ENCODE measurements at regions not wholly inside any gene's neighbourhood (a gene's known extent, or its start where the extent isn't known, plus 50 kb on each side); places are given as distances from the start of the nearest gene placed in this dataset.
A peak's percentile ranks its signal among the peaks of the same experiment; 100 is the strongest.

DNA sequence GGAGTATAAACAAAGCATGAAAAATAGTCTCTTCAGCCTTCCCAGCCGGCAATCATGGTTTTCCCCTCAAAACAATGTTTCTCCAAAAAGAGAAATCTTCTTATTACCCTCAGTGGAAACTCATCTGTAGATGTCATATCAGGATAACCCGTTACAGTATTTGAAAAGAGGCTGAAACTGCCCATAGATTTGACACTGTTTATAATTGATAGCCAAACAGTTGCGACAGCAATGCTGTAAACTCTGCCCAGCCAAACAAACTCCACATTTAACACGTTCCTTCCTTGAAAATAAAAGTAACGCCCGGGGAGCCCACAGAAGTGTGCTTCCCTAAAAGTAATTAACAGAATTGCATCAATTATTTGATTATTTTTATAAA lies 201.3 kb upstream of the FOXN3 start:
- peak overlapping the region; percentile 86 for H3K4me3 ChIP-seq (ENCODE audit: low read depth, low read length)
- peak; percentile 59 for DNase-seq (ENCODE audit: low read depth)
- TF ChIP-seq, protein P1, sequence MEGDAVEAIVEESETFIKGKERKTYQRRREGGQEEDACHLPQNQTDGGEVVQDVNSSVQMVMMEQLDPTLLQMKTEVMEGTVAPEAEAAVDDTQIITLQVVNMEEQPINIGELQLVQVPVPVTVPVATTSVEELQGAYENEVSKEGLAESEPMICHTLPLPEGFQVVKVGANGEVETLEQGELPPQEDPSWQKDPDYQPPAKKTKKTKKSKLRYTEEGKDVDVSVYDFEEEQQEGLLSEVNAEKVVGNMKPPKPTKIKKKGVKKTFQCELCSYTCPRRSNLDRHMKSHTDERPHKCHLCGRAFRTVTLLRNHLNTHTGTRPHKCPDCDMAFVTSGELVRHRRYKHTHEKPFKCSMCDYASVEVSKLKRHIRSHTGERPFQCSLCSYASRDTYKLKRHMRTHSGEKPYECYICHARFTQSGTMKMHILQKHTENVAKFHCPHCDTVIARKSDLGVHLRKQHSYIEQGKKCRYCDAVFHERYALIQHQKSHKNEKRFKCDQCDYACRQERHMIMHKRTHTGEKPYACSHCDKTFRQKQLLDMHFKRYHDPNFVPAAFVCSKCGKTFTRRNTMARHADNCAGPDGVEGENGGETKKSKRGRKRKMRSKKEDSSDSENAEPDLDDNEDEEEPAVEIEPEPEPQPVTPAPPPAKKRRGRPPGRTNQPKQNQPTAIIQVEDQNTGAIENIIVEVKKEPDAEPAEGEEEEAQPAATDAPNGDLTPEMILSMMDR (IDR thresholded peaks at IDR 0.05; ENCODE audit: insufficient read depth, low read depth, low read length), result no peak

DNA sequence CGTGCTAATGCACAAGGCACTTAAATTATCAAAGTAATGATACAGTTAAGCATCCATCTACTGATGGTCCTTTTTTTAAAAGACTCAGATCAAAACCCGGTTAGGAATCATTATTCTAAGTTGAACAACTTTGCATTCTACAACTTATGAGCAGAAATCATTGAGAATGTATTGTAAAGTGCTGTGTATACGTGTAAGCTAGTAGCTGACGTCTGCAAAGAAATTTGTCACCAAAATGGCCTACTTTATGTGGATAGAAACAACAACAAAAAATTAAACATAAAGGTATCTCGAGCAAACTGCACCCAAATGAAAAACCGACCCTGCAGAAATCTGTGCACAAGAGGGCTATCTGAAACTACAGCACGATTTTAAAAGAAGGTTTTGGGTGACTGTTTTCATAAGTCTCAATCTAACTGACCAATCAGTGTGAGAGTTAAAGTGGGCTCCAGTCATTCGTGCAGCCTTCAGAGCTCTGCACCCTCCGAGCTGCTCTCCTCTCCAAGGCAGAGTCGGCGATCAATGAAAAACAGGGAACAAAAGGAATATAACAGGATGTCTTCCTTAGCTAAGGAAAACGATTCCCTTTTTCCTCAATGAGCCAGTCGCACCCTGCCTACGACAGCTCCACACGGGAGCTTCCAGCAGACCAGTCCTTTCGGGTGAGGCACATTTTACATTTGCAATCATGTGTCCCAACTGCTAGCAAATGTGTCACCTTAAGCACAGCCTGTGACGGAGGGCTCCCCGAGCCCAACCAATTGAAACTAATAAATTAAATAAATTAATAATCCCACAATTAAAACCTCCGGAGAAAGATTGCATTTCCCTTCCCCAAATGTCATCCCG lies 200.7 kb upstream of the FOXN3 start:
- TF ChIP-seq, protein P1 (IDR thresholded peaks at IDR 0.05; ENCODE audit: insufficient read depth, low read depth, low read length), result no peak
- peak; percentile 52 for DNase-seq (ENCODE audit: low read depth)
- H3K4me3 ChIP-seq (ENCODE audit: low read depth, low read length), result peak overlapping the region; percentile 86

- DNase-seq (ENCODE audit: low read depth), result peak; percentile 67
- TF ChIP-seq, protein P1 (IDR thresholded peaks at IDR 0.05; ENCODE audit: insufficient read depth, low read depth, low read length), result no peak
- H3K4me3 ChIP-seq (ENCODE audit: low read depth, low read length), result no peak overlapping the region
Observed at GRCh38 chr14:89616852-89617341, 199.9 kb upstream of the FOXN3 start.

GRCh38 chr14:89616425-89616824 lies 199.4 kb upstream of the FOXN3 start:
- no peak overlapping the region for H3K4me3 ChIP-seq (ENCODE audit: low read depth, low read length)
- TF ChIP-seq, protein P1 (IDR thresholded peaks at IDR 0.05; ENCODE audit: insufficient read depth, low read depth, low read length), result no peak
- no peak for DNase-seq (ENCODE audit: low read depth)

- peak; percentile 24 for DNase-seq (ENCODE audit: low read depth)
- no peak overlapping the region for H3K4me3 ChIP-seq (ENCODE audit: low read depth, low read length)
- TF ChIP-seq, protein P1 (IDR thresholded peaks at IDR 0.05; ENCODE audit: insufficient read depth, low read depth, low read length), result no peak
Observed at GRCh38 chr14:89615421-89615820, 198.4 kb upstream of the FOXN3 start.

GRCh38 chr14:89614009-89614691 lies 197.1 kb upstream of the FOXN3 start:
- no peak overlapping the region for H3K4me3 ChIP-seq (ENCODE audit: low read depth, low read length)
- DNase-seq (ENCODE audit: low read depth), result no peak
- TF ChIP-seq, protein P1 (IDR thresholded peaks at IDR 0.05; ENCODE audit: insufficient read depth, low read depth, low read length), result no peak

Data from fibroblast of villous mesenchyme (primary cell).